ENCODE measurements at regions not wholly inside any gene's neighbourhood (a gene's known extent, or its start where the extent isn't known, plus 50 kb on each side); places are given as distances from the start of the nearest gene placed in this dataset.

GRCh38 chr14:105993814-105994213, 467.4 kb downstream of the TMEM121 start:
- TF ChIP-seq CTCF (IDR thresholded peaks at IDR 0.05; ENCODE audit: low read depth, low read length) = no peak
- TF ChIP-seq MAX (IDR thresholded peaks at IDR 0.05; ENCODE audit: low read depth, low read length) = no peak
- TF ChIP-seq POLR2A (IDR thresholded peaks at IDR 0.05; ENCODE audit: extremely low read depth, insufficient read length) = no peak

Measured in NB4 (cell line).